OCI-LY7 (cell line): ENCODE measurements at regions not wholly inside any gene's neighbourhood (a gene's known extent, or its start where the extent isn't known, plus 50 kb on each side); places are given as distances from the start of the nearest gene placed in this dataset.

Experiments used
- EZH2phosphoT487 ChIP-seq: fragments of 200-600 bp; sonication (generic); IDR thresholded peaks from 2 replicates; pipeline ENCODE4 v1.6.1; 2018; ENCODE audit warnings: low read depth, borderline replicate concordance, mild to moderate bottlenecking, mixed run types, antibody characterized with exemption, low read length, moderate library complexity, mixed read lengths
- TF ChIP-seq, protein P1 (sequence below): fragments of 200-600 bp; sonication (generic); conservative IDR thresholded peaks from 2 replicates; pipeline ENCODE4 v1.5.1; 2014; ENCODE audit warnings: mild to moderate bottlenecking, antibody characterized with exemption, low read length, moderate library complexity, mixed read lengths

DNA sequence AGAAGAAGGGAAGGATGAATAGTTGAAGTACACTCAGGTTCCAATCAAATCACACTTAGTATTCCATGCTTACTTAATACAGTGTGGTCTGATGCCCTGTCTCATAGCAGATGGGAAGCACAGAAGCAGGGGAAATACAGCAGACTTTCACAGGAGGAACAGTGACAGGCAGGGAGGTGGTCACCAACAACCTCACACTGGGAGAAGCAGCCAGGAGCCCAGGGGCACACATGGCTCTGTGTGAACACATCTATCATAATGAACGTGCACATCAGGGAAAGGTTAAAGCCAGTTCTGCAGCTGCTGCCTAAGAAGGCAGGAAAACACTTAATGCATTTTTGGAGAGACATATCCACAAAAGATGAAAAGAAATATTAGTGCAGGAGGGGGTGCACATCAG, 312.3 kb downstream of the MED10 start:
- TF ChIP-seq, protein P1, sequence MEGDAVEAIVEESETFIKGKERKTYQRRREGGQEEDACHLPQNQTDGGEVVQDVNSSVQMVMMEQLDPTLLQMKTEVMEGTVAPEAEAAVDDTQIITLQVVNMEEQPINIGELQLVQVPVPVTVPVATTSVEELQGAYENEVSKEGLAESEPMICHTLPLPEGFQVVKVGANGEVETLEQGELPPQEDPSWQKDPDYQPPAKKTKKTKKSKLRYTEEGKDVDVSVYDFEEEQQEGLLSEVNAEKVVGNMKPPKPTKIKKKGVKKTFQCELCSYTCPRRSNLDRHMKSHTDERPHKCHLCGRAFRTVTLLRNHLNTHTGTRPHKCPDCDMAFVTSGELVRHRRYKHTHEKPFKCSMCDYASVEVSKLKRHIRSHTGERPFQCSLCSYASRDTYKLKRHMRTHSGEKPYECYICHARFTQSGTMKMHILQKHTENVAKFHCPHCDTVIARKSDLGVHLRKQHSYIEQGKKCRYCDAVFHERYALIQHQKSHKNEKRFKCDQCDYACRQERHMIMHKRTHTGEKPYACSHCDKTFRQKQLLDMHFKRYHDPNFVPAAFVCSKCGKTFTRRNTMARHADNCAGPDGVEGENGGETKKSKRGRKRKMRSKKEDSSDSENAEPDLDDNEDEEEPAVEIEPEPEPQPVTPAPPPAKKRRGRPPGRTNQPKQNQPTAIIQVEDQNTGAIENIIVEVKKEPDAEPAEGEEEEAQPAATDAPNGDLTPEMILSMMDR = no peak
- TF ChIP-seq EZH2phosphoT487 = no peak
